Common myeloid progenitor, CD34-positive (primary cell): ENCODE measurements at regions not wholly inside any gene's neighbourhood (a gene's known extent, or its start where the extent isn't known, plus 50 kb on each side); places are given as distances from the start of the nearest gene placed in this dataset.

Experiments used
- CTCF ChIA-PET: fragments of 350-600 bp; sonication (Branson Sonifier 250); formaldehyde crosslinking; loops from one replicate; lab custom pipeline; 2021; ENCODE audit warnings: antibody characterized with exemption; lab: Charles Lee
- POLR2A ChIA-PET: fragments of 350-600 bp; sonication (Branson Sonifier 250); formaldehyde crosslinking; loops from one replicate; lab custom pipeline; 2021; ENCODE audit warnings: antibody characterized with exemption; lab: Charles Lee
- DNase-seq, 3 donors: peaks; one replicate each; pipeline versions ENCODE4 v3.0.0 to v3.0.0-alpha.2; 2013
- H3K27ac ChIP-seq, 2 experiments: 1 replicate in 1 of 2; 2 replicates in 1 of 2; pipeline ENCODE4 v1.7.0; 2013; ENCODE audit warnings: inconsistent platforms in 2 of 2, low read length in 2 of 2, mild to moderate bottlenecking in 2 of 2, low read depth in 1 of 2, moderate library complexity in 1 of 2; ENCODE audit not compliant: severe bottlenecking in 2 of 2, insufficient read depth in 1 of 2, poor library complexity in 1 of 2
- H3K27me3 ChIP-seq, 5 experiments: replicated peaks in 2 of 5; 1 replicate in 3 of 5; 2 replicates in 2 of 5; pipeline versions ENCODE4 v1.6.1 to v1.7.0; 2013; ENCODE audit warnings: low read length in 4 of 5, mild to moderate bottlenecking in 2 of 5, moderate library complexity in 2 of 5, inconsistent platforms in 1 of 5; ENCODE audit not compliant: insufficient read depth in 5 of 5, control insufficient read depth in 4 of 5
- H3K36me3 ChIP-seq, 4 experiments: 1 replicate in 2 of 4; 2 replicates in 2 of 4; pipeline versions ENCODE4 v1.6.1 to v1.7.0; 2013; ENCODE audit warnings: low read length in 3 of 4, control low read depth in 1 of 4, mild to moderate bottlenecking in 1 of 4; ENCODE audit not compliant: control insufficient read depth in 4 of 4, insufficient read depth in 4 of 4
- H3K4me1 ChIP-seq, 4 experiments: 1 replicate in 3 of 4; 2 replicates in 1 of 4; pipeline versions ENCODE4 v1.6.1 to v1.7.1; 2013; ENCODE audit warnings: low read length in 3 of 4, mild to moderate bottlenecking in 3 of 4, control low read depth in 1 of 4, inconsistent platforms in 1 of 4, moderate library complexity in 1 of 4; ENCODE audit not compliant: control insufficient read depth in 4 of 4, insufficient read depth in 4 of 4; ENCODE audit errors: control extremely low read depth in 1 of 4
- H3K4me3 ChIP-seq, 7 experiments: 1 replicate in 4 of 7; 2 replicates in 3 of 7; pipeline versions ENCODE4 v1.5.1 to v1.7.0; 2013; ENCODE audit warnings: mild to moderate bottlenecking in 7 of 7, low read length in 6 of 7, moderate library complexity in 6 of 7, inconsistent platforms in 2 of 7, low read depth in 2 of 7, control low read depth in 1 of 7; ENCODE audit not compliant: insufficient read depth in 4 of 7, control insufficient read depth in 1 of 7; ENCODE audit errors: extremely low read depth in 1 of 7
- H3K9me3 ChIP-seq, 5 experiments: 1 replicate in 4 of 5; 2 replicates in 1 of 5; pipeline versions ENCODE4 v1.6.1 to v1.7.1; 2013; ENCODE audit warnings: low read length in 4 of 5, mild to moderate bottlenecking in 2 of 5, inconsistent platforms in 1 of 5, low read depth in 1 of 5, moderate library complexity in 1 of 5; ENCODE audit not compliant: control insufficient read depth in 4 of 5, insufficient read depth in 2 of 5; ENCODE audit errors: control extremely low read depth in 1 of 5
- WGBS: methylation state at CpG from one replicate; pipeline ENCODE4 v1.1.5; 2013; ENCODE audit not compliant: insufficient coverage; 5-methylcytosine and 5-hydroxymethylcytosine counted together

- ChIA-PET CTCF (interaction anchor here (1.3 kb wide), 1 partner anchor 13 kb away, joined by 3 read pairs; no protein-coding TSS in a partner anchor), POLR2A (no interaction called here)
- peaks cover 0 to 3% (median 0%) of the 10 kb centered on the region in 5 experiments for H3K9me3 ChIP-seq
- no peak overlapping the region for H3K27ac ChIP-seq
- H3K36me3 ChIP-seq = no peaks in the 10 kb centered on the region
- DNase-seq = no peak
- H3K27me3 ChIP-seq = peaks cover 0 to 14% (median 4%) of the 10 kb centered on the region in 5 experiments
- no peak overlapping the region for H3K4me3 ChIP-seq
- H3K4me1 ChIP-seq = no peaks in the 10 kb centered on the region
- WGBS = 100% methylated on average over 3 of the region's 4 CpGs
These were observed 128.3 kb upstream of the SPATS2L start for GRCh38 chr2:200177971-200178911.

GRCh38 chr2:200179151-200179550 is 127.3 kb upstream of the SPATS2L start:
- CTCF ChIA-PET = no interaction called here
- POLR2A ChIA-PET = interaction anchor here (0.6 kb wide), 1 partner anchor 68 kb away, joined by 4 read pairs; no protein-coding TSS in a partner anchor
- Histone ChIP-seq H3K4me1 (no peaks in the 10 kb centered on the region), H3K27me3 (peaks cover 0 to 14% (median 4%) of the 10 kb centered on the region in 5 experiments), H3K36me3 (no peaks in the 10 kb centered on the region), H3K27ac (no peak overlapping the region), H3K4me3 (no peak overlapping the region), H3K9me3 (peaks cover 0 to 3% (median 0%) of the 10 kb centered on the region in 5 experiments)
- DNase-seq = no peak
- 98% methylated on average over 4 of the region's 6 CpGs for WGBS

- Histone ChIP-seq H3K9me3 (peaks cover 0 to 3% (median 0%) of the 10 kb centered on the region in 5 experiments), H3K4me1 (no peaks in the 10 kb centered on the region), H3K4me3 (no peak overlapping the region), H3K27ac (no peak overlapping the region), H3K27me3 (peaks cover 0 to 17% (median 4%) of the 10 kb centered on the region in 5 experiments), H3K36me3 (no peaks in the 10 kb centered on the region)
- no peak for DNase-seq
- ChIA-PET POLR2A (no interaction called here), CTCF (no interaction called here)
- 92% methylated on average over 3 of the region's 3 CpGs for WGBS
These were observed 125.5 kb upstream of the SPATS2L start for GRCh38 chr2:200180943-200181342.

GRCh38 chr2:200181755-200182154 is 124.7 kb upstream of the SPATS2L start:
- CTCF ChIA-PET = no interaction called here
- H3K4me3 ChIP-seq = no peak overlapping the region
- no peaks in the 10 kb centered on the region for H3K36me3 ChIP-seq
- POLR2A ChIA-PET = no interaction called here
- WGBS = 89% methylated on average over 4 of the region's 5 CpGs
- DNase-seq = no peak
- H3K27me3 ChIP-seq = peaks cover 0 to 17% (median 4%) of the 10 kb centered on the region in 5 experiments
- no peak overlapping the region for H3K27ac ChIP-seq
- peaks cover 0 to 3% (median 0%) of the 10 kb centered on the region in 5 experiments for H3K9me3 ChIP-seq
- H3K4me1 ChIP-seq = no peaks in the 10 kb centered on the region

GRCh38 chr2:200184748-200185627 is 121.5 kb upstream of the SPATS2L start:
- no peak for DNase-seq
- WGBS = 96% methylated on average over 4 of the region's 8 CpGs
- Histone ChIP-seq H3K27me3 (peaks cover 0 to 13% (median 4%) of the 10 kb centered on the region in 5 experiments), H3K36me3 (no peaks in the 10 kb centered on the region), H3K4me1 (no peaks in the 10 kb centered on the region), H3K9me3 (peaks cover 0 to 3% (median 0%) of the 10 kb centered on the region in 5 experiments), H3K27ac (no peak overlapping the region), H3K4me3 (no peak overlapping the region)
- ChIA-PET POLR2A (no interaction called here), CTCF (no interaction called here)

- CTCF ChIA-PET = no interaction called here
- peaks cover 0 to 3% (median 0%) of the 10 kb centered on the region in 5 experiments for H3K9me3 ChIP-seq
- no peaks in the 10 kb centered on the region for H3K36me3 ChIP-seq
- no peak for DNase-seq
- POLR2A ChIA-PET = no interaction called here
- no peaks in the 10 kb centered on the region for H3K4me1 ChIP-seq
- no peak overlapping the region for H3K27ac ChIP-seq
- H3K27me3 ChIP-seq = peaks cover 0 to 13% (median 4%) of the 10 kb centered on the region in 5 experiments
- no peak overlapping the region for H3K4me3 ChIP-seq
- WGBS = 100% methylated on average over 2 of the region's 5 CpGs
These were observed 120.9 kb upstream of the SPATS2L start for GRCh38 chr2:200185628-200186000.
